HG02981 (cell line): ENCODE measurements at regions not wholly inside any gene's neighbourhood (a gene's known extent, or its start where the extent isn't known, plus 50 kb on each side); places are given as distances from the start of the nearest gene placed in this dataset.
A peak's percentile ranks its signal among the peaks of the same experiment; 100 is the strongest.

Experiments
- ATAC-seq: cut with Tn5 transposase; IDR thresholded peaks from one replicate; pipeline ENCODE4 v1.9.1; 2021; ENCODE audit warnings: mild to moderate bottlenecking, moderate library complexity; ENCODE audit not compliant: unreplicated experiment

GRCh38 chr7:132672200-132672990 lies 96.1 kb upstream of the PLXNA4 start:
- no peak for ATAC-seq

- ATAC-seq = no peak
Observed at GRCh38 chr7:132666774-132667172, 90.5 kb upstream of the PLXNA4 start.

- ATAC-seq = no peak
Observed at GRCh38 chr7:132666071-132666773, 90.0 kb upstream of the PLXNA4 start.

- ATAC-seq = peak; percentile 32
Observed at GRCh38 chr7:132656846-132657776, 80.8 kb upstream of the PLXNA4 start.

GRCh38 chr7:132656341-132656740 lies 80.1 kb upstream of the PLXNA4 start:
- no peak for ATAC-seq

GRCh38 chr7:132655131-132655727 lies 79.0 kb upstream of the PLXNA4 start:
- peak; percentile 31 for ATAC-seq

GRCh38 chr7:132654150-132654549 lies 77.9 kb upstream of the PLXNA4 start:
- peak; percentile 64 for ATAC-seq

- peak; percentile 41 for ATAC-seq
Observed at GRCh38 chr7:132653366-132653930, 77.2 kb upstream of the PLXNA4 start.

GRCh38 chr7:132652507-132652906 lies 76.2 kb upstream of the PLXNA4 start:
- no peak for ATAC-seq

GRCh38 chr7:132650498-132650897 lies 74.2 kb upstream of the PLXNA4 start:
- no peak for ATAC-seq

- ATAC-seq = no peak
Observed at GRCh38 chr7:132647311-132647710, 71.0 kb upstream of the PLXNA4 start.

- no peak for ATAC-seq
Observed at GRCh38 chr7:132646052-132646451, 69.8 kb upstream of the PLXNA4 start.

GRCh38 chr7:132643302-132643701 lies 67.0 kb upstream of the PLXNA4 start:
- ATAC-seq = no peak

- no peak for ATAC-seq
Observed at GRCh38 chr7:132641238-132641637, 65.0 kb upstream of the PLXNA4 start.

GRCh38 chr7:132639983-132640382 lies 63.7 kb upstream of the PLXNA4 start:
- no peak for ATAC-seq

GRCh38 chr7:132638000-132638399 lies 61.7 kb upstream of the PLXNA4 start:
- ATAC-seq = no peak

- no peak for ATAC-seq
Observed at GRCh38 chr7:132636581-132636980, 60.3 kb upstream of the PLXNA4 start.

GRCh38 chr7:132635127-132635526 lies 58.9 kb upstream of the PLXNA4 start:
- ATAC-seq = no peak

- no peak for ATAC-seq
Observed at GRCh38 chr7:132630834-132631233, 54.6 kb upstream of the PLXNA4 start.
